HG02973 (cell line): ENCODE measurements at regions not wholly inside any gene's neighbourhood (a gene's known extent, or its start where the extent isn't known, plus 50 kb on each side); places are given as distances from the start of the nearest gene placed in this dataset.
"Not testable (repeated sequence)": the region's sequence is repeated elsewhere in the genome, so short reads cannot be mapped to it uniquely, and the experiment has no call there.

Source experiments
- ATAC-seq: cut with Tn5 transposase; IDR thresholded peaks from one replicate; pipeline ENCODE4 v1.9.1; 2021; ENCODE audit warnings: moderate library complexity; ENCODE audit not compliant: unreplicated experiment

- no peak for ATAC-seq
Observed at GRCh38 chr18:6521803-6522418, 107.2 kb upstream of the L3MBTL4 start.

- no peak for ATAC-seq
Observed at GRCh38 chr18:6525604-6526003, 110.9 kb upstream of the L3MBTL4 start.

GRCh38 chr18:6537475-6537874 is 122.8 kb upstream of the L3MBTL4 start:
- ATAC-seq: no peak

GRCh38 chr18:6541131-6541679 is 126.5 kb upstream of the L3MBTL4 start:
- ATAC-seq: not testable (repeated sequence)

GRCh38 chr18:6542296-6542695 is 127.6 kb upstream of the L3MBTL4 start:
- no peak for ATAC-seq

- ATAC-seq: no peak
Observed at GRCh38 chr18:6543330-6543908, 128.7 kb upstream of the L3MBTL4 start.

- no peak for ATAC-seq
Observed at GRCh38 chr18:6546229-6546628, 131.5 kb upstream of the L3MBTL4 start.

GRCh38 chr18:6547476-6547875 is 132.8 kb upstream of the L3MBTL4 start:
- ATAC-seq: no peak

GRCh38 chr18:6553234-6553900 is 138.7 kb upstream of the L3MBTL4 start:
- no peak for ATAC-seq

GRCh38 chr18:6557057-6557769 is 142.5 kb upstream of the L3MBTL4 start:
- ATAC-seq: no peak

- ATAC-seq: no peak
Observed at GRCh38 chr18:6557770-6558248, 143.1 kb upstream of the L3MBTL4 start.

GRCh38 chr18:6558446-6559156 is 143.9 kb upstream of the L3MBTL4 start:
- no peak for ATAC-seq

GRCh38 chr18:6559296-6559695 is 144.6 kb upstream of the L3MBTL4 start:
- no peak for ATAC-seq

- ATAC-seq: no peak
Observed at GRCh38 chr18:6561016-6561415, 146.3 kb upstream of the L3MBTL4 start.

GRCh38 chr18:6561420-6561861 is 146.7 kb upstream of the L3MBTL4 start:
- ATAC-seq: no peak

- no peak for ATAC-seq
Observed at GRCh38 chr18:6561862-6562291, 147.2 kb upstream of the L3MBTL4 start.

- no peak for ATAC-seq
Observed at GRCh38 chr18:6563896-6564295, 149.2 kb upstream of the L3MBTL4 start.

GRCh38 chr18:6564950-6565814 is 150.5 kb upstream of the L3MBTL4 start:
- no peak for ATAC-seq

GRCh38 chr18:6565815-6566081 is 151.0 kb upstream of the L3MBTL4 start:
- ATAC-seq: no peak

- ATAC-seq: no peak
Observed at GRCh38 chr18:6566338-6566911, 151.7 kb upstream of the L3MBTL4 start.
